GM18499 (cell line): ENCODE measurements at regions not wholly inside any gene's neighbourhood (a gene's known extent, or its start where the extent isn't known, plus 50 kb on each side); places are given as distances from the start of the nearest gene placed in this dataset.

ENCODE experiments used
- ATAC-seq: cut with Tn5 transposase; IDR thresholded peaks from one replicate; pipeline ENCODE4 v1.9.1; 2021; ENCODE audit warnings: moderate number of reproducible peaks; ENCODE audit not compliant: insufficient read depth, unreplicated experiment

- no peak for ATAC-seq
Measured at GRCh38 chr18:40662898-40663437, 1292.1 kb upstream of the PIK3C3 start.

GRCh38 chr18:40653682-40654081, 1301.4 kb upstream of the PIK3C3 start:
- no peak for ATAC-seq

GRCh38 chr18:40652321-40652720, 1302.7 kb upstream of the PIK3C3 start:
- ATAC-seq = no peak

DNA sequence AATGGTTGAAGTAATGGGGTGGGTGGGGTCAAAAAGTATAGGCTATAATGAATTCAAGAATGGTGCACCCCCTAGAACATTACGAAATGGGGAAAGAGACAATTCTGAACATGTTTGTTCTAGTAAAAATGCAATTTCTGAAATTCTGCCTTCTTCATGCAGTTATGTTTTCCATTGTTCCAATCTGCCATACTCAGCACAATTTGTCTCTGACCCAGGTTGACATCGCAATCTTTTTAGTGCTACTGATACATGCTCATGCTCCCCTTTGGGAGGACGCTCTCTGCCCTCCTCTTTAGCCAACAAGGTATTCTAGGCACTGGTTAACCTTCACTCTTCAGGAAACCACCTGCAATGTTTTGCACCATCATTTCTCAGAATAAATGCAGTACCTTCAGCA, 1303.9 kb upstream of the PIK3C3 start:
- no peak for ATAC-seq

DNA sequence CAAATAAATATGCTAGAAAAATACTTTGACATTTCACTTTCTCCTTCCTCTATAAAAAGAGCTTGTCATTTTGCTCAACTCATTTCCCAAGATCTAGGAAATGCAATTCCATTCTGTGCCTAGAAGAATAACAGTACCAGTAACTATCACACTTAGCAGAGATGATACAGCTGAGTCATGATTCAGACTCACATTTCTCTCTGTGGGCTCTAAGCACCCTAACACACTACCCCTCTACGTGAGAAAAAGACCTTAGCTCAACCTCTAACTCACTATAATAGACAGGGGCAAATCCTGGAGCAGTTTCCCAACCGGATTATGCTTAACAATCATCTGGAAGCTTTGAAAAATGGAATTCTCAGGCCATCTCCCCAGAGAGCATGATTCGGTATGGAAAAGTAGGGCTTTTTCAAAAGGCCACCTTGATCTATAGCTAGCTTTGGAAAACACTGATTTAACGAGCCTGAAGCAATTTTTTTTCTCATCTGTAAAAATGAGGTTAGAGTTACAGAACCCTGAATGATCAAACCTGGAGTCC, 1312.3 kb upstream of the PIK3C3 start:
- ATAC-seq = no peak

GRCh38 chr18:40631319-40631718, 1323.7 kb upstream of the PIK3C3 start:
- no peak for ATAC-seq

DNA sequence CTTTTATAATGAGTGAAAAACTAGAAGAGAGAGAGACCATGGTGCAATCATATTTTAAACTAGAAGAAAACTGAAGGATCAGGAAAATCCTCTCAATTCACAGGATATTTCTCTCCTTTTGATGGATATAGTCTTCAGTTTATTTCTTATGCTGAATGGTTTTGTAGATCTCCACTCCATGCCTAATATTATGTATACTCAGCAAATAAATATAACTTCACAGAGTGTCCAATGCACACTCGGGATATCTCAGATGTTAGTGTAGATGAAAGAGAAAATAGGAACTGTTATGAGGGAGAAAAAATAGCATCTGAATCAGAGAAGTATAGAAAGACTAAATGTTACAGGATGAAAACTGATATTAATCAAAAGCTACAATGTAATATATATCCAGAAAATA, 1324.5 kb upstream of the PIK3C3 start:
- no peak for ATAC-seq

DNA sequence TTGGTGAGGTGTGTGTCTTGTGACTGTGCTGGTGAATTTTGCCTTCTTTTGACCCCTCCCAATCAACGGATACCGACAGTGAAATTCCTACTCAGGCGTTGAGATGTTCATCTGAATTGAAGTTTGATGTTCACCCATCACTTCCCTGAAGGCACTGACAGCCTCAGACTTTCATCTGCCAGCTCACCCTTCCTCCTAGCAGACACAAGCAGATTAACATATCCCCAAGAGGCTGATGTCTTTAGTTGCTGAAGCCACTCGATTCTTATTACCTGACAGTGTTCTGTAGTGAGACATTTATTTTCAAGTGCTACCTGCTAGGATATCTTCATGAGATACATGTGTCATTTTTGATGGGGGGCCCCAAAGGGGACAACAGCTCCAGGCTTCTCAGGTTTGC, 1330.1 kb upstream of the PIK3C3 start:
- ATAC-seq = no peak

- ATAC-seq = no peak
Measured at GRCh38 chr18:40613721-40614120, 1341.3 kb upstream of the PIK3C3 start.

- no peak for ATAC-seq
Measured at GRCh38 chr18:40612356-40612755, 1342.7 kb upstream of the PIK3C3 start.

DNA sequence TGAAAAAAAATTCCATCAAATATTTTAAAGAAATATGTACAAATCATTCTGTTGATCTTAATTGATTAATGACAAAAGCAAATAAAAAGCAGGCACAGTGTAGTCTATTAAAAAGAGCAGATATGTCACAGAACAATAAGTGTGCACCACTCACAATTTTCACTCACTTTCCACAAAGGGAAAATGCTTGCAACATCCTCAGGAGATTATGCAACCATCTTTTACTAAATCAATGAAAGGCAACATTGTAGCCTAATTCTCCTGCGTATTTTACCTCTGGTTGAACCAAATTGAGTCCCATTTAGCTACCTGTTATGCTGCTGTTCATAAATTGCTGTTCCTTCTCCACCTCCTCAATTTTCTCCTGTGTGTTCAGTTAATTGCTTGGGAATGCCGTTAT, 1346.8 kb upstream of the PIK3C3 start:
- ATAC-seq = no peak

- ATAC-seq = no peak
Measured at GRCh38 chr18:40607542-40608148, 1347.4 kb upstream of the PIK3C3 start.

- no peak for ATAC-seq
Measured at GRCh38 chr18:40606996-40607395, 1348.0 kb upstream of the PIK3C3 start.

GRCh38 chr18:40583671-40584070, 1371.4 kb upstream of the PIK3C3 start:
- no peak for ATAC-seq

GRCh38 chr18:40582105-40582504, 1372.9 kb upstream of the PIK3C3 start:
- ATAC-seq = no peak

- ATAC-seq = no peak
Measured at GRCh38 chr18:40577981-40578365, 1377.1 kb upstream of the PIK3C3 start.

DNA sequence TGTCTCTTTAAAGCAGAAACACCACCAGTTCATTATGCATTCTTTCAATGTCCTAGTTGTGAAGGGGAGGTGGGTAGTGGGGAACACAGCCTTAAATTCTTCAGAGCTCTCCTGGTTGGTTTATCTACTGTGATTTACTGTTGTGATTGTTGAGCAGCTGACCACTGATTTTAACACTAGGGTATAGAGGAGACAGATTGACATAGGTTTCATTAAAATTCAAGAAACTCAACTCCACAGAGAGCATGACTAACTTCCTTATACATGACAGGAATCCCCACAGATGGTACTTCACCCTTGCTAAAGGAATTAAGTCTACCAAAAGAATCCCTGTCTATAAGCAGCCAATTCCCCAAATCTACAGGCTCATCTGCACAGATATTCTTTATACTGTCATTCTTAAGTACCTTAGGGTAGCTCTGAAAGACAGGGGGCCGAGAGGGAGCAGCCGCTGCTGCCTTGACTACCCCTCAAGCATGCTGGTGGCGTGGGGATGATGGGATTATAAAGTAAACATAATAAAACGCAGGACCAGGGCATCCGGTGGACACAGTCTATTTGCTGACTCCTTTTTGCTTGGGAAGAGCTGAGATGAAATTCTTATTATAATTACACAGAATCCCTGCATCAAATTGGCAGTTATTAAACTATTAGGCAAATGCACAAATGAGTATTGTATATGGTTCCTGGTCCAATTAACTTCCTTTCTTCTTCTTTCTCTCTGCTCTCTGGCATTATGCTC, 1377.6 kb upstream of the PIK3C3 start:
- no peak for ATAC-seq

DNA sequence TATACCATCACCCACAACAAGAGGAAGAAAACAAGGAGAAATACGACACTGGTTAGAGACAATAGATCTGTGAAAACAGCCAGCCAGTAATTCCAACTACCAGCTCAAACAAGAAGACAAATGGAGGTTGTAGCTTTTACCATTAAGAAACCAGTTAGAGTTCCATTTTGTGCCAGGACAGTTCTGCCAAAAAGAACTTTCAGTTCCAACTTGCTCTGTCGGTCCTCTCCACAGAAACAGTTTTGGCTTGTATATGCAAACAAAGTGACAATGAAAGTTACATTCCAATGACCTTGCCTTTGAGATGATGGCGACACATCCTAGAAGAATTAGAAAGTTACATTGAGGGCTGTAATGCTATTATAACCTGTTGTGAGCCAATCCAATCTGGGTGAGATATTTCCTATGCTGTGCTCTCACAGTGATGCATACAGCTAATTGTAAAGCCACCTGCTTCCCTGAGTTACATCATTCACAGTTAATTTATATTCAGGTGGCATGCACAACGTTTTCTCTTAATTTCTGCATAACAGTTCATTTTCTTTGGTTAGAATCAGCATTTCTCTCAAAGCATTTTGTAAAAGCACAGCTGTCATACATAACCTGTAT, 1378.4 kb upstream of the PIK3C3 start:
- ATAC-seq = no peak

DNA sequence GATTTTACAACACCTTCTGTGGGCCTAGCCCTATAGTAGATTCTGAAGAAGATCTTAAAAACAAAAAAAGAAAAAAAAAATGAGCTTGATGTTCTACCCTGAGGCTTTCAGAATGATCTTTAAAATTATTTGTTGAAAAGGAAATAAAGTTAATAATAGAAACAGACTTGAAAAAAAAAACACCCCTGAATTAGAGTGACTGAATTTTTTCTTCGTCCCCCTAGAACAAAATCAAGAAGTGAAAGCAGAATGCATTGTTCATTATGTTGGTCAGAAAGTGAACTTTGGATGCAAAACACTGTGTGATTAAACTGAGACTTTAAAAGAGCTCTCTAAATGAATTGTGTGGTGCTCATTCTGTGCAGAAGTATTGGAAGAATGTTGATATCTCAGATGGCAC, 1384.4 kb upstream of the PIK3C3 start:
- no peak for ATAC-seq

DNA sequence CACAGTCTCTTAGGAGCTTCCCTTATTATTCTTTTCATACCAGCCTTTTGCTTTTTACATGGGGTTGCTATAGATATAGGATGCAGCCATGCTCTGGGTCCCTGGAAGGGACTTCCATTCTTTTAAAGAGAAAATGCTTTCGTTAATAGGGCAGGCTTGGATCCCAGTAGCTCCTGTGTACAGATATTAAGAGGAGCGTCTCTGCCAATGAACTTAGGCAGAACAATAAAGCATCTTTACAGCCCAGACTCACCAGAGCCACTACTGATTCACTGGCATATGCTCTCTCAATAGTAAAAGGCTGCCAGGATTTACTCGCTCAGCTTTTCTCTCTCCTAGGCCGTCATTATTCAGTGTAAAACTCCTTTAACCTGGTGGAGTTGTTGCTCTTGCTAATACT, 1385.4 kb upstream of the PIK3C3 start:
- ATAC-seq = no peak

- no peak for ATAC-seq
Measured at GRCh38 chr18:40566510-40566844, 1388.6 kb upstream of the PIK3C3 start.
